Cardiac fibroblast (primary cell): ENCODE measurements at regions not wholly inside any gene's neighbourhood (a gene's known extent, or its start where the extent isn't known, plus 50 kb on each side); places are given as distances from the start of the nearest gene placed in this dataset.

Source experiments
- DNase-seq, 2 donors: peaks; one replicate each; pipeline versions ENCODE4 v3.0.0 to v3.0.0-alpha.2; 2010; ENCODE audit warnings: low read depth in 2 of 2
- H3K4me3 ChIP-seq, 2 donors: replicated peaks in 1 of 2; 1 replicate in 1 of 2; 2 replicates in 1 of 2; pipeline ENCODE4 v1.5.1; 2011; ENCODE audit warnings: low read depth in 2 of 2, low read length in 2 of 2, mild to moderate bottlenecking in 2 of 2, moderate library complexity in 1 of 2
- TF ChIP-seq, protein P1 (sequence below): IDR thresholded peaks from one replicate; pipeline ENCODE4 v1.5.1; 2011; ENCODE audit warnings: low read depth, mild to moderate bottlenecking, low read length, inconsistent platforms

- TF ChIP-seq, protein P1, sequence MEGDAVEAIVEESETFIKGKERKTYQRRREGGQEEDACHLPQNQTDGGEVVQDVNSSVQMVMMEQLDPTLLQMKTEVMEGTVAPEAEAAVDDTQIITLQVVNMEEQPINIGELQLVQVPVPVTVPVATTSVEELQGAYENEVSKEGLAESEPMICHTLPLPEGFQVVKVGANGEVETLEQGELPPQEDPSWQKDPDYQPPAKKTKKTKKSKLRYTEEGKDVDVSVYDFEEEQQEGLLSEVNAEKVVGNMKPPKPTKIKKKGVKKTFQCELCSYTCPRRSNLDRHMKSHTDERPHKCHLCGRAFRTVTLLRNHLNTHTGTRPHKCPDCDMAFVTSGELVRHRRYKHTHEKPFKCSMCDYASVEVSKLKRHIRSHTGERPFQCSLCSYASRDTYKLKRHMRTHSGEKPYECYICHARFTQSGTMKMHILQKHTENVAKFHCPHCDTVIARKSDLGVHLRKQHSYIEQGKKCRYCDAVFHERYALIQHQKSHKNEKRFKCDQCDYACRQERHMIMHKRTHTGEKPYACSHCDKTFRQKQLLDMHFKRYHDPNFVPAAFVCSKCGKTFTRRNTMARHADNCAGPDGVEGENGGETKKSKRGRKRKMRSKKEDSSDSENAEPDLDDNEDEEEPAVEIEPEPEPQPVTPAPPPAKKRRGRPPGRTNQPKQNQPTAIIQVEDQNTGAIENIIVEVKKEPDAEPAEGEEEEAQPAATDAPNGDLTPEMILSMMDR, result no peak
- DNase-seq, result peak; percentile 11 to 21
- H3K4me3 ChIP-seq, result no peak overlapping the region
Observed at GRCh38 chr4:188596021-188596420, 456.8 kb downstream of the TRIML1 start.

GRCh38 chr4:188603646-188604045 lies 464.4 kb downstream of the TRIML1 start:
- TF ChIP-seq, protein P1, result no peak
- DNase-seq, result no peak
- no peak overlapping the region for H3K4me3 ChIP-seq

DNA sequence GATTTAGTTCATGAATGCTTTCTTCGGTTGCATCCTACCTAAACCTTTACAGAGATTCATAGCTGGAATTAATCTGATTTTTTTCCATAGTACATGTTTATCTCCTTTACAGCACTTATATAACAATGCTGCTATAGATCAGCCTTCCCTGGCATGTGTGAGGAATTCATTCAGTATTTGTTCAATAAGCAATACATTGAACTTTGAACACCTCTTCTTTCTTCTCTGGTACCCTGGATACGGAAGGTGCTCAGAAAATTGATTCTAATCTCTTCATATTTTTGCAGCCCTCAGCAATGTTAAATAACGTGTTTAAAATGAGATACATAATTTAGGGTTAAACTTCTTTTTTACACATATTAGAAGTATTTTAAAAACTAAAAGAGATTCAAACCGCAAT lies 467.4 kb downstream of the TRIML1 start:
- TF ChIP-seq, protein P1, result no peak
- no peak for DNase-seq
- H3K4me3 ChIP-seq, result no peak overlapping the region

DNA sequence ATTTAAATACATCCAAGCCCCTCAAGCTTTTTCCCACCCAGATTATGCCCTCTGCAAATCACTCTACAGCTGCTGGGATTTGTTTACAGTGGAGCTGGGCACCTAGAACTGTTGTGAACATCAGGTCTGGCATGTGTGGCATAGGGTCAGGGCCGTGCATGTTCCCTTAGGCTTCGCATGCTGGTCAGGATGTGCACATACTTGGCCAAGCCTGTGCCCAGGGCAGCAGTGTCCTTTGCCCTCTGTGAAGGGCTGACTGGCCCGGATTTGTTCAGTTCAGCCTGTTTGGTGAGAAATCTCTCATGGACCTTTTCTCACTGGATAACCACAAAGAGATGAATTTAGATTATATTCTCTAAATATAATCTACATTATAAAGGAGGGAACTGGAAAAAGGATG lies 471.9 kb downstream of the TRIML1 start:
- H3K4me3 ChIP-seq, result no peak overlapping the region
- TF ChIP-seq, protein P1, result no peak
- DNase-seq, result no peak

- TF ChIP-seq, protein P1, result no peak
- no peak overlapping the region for H3K4me3 ChIP-seq
- DNase-seq, result no peak
Observed at GRCh38 chr4:188612659-188613058, 473.4 kb downstream of the TRIML1 start.

DNA sequence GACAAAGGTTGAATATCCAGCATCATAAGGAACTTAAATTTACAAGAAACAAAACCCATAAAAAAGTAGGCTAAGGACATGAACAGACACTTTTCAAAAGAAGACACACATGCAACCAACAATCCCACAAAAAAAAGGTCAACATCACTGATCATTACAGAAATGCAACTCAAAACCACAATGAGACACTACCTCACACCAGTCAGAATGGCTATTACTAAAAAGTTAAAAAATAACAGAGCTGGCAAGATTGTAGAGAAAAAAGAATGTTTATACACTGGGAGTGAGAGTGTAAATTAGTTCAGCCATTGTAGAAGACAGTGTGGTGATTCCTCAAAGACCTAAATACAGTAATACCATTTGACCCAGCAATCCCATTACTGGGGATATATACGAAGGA lies 474.7 kb downstream of the TRIML1 start:
- TF ChIP-seq, protein P1, result no peak
- H3K4me3 ChIP-seq, result no peak overlapping the region
- no peak for DNase-seq

DNA sequence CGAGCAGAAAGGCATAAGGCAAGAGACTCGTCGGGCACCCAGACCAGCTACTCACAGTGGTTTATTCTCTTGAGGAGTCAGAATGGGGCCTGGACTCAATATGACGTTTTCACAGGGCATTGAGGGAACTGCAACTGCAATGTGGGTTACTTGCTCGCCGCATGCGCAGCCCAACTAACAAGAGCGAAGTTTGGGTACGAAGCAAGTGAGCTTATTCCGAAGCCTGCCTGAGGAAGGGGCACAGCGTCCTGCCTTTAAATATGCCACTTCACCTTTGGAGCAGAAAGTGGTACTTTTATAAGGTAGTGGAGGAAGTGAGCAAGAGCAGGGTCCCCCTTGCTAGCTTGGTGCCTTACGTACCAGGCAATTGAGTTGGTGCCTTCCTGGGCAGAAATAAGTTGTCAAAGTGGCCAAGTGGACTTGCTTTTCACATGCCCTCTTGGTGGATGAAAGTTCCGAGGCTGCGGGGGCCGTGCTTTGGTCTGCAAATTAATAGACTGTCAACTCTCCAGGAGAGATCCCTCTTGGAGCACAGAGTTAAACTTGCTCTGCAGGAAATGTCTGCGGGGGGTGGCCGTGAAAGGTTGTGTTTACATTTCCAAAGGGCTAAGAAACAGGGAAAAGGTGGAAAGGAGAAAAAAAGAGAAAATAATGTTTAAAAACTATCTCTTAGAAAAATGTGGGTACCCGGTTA lies 480.4 kb downstream of the TRIML1 start:
- no peak overlapping the region for H3K4me3 ChIP-seq
- TF ChIP-seq, protein P1, result no peak
- DNase-seq, result no peak
